NCI-H187 treated with DMSO at 0.1 percent for 48 hours (cell line): ENCODE measurements at regions not wholly inside any gene's neighbourhood (a gene's known extent, or its start where the extent isn't known, plus 50 kb on each side); places are given as distances from the start of the nearest gene placed in this dataset.

Experiments used
- DNase-seq: peaks from one replicate; lab custom pipeline; 2025; lab: John Stamatoyannopoulos, UW

DNA sequence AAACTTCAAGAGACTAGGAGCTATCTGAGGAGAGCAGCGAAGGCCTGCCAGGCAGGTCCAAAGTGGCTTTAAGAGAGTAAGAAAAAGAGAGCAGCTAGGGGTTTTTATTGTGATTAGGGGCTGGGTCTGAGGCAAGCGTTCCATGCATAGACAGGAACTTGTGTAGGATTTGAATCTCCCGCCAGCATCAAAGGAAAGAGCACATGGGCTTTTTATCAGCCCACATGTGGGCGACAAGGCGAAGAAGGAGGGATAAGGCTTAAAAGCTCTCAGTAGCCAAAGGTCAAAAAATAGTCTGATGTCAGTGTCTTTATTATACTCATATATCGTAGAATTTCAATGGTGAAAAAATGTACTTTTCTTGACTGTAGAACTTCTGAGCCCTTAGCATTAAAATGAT, 178.5 kb upstream of the TMEFF2 start:
- DNase-seq, result no peak

DNA sequence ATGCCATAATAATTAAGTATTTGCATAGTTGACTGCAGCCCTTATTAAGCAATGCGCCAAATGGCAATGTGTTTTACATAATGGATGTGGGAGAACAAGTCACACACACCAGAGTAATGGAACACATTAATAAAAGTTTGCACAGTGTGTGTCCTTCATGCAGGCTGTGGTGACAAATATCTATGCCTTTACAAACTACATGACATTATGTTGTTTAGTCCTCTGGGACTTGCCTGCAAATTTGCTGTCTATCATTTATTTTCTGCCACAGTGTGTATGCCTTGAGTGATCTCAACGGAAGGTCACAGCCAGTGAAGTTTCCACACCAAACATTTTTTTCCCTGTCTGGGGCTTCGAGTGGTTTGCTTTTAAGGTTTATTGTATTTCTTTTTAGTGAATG, 175.2 kb upstream of the TMEFF2 start:
- DNase-seq, result no peak

DNA sequence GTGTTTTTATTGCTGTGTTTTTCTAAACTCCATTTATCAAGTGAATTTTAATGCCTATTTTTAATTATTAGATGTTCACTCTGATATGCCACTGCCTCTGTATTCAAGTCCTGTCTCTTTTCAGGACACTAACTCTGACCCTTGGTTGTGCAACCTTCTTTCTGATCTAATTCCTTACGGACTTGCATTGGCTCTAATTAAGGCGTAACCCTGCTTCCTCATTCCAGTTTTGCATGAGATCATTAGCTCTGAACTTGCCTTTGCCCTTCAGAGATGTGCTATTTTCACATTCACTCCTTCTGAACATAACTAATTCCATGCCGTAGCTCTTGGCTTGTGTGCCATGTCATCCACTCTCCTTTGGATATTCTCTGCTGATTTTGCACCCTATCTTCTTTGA, 162.5 kb upstream of the TMEFF2 start:
- DNase-seq, result no peak

DNA sequence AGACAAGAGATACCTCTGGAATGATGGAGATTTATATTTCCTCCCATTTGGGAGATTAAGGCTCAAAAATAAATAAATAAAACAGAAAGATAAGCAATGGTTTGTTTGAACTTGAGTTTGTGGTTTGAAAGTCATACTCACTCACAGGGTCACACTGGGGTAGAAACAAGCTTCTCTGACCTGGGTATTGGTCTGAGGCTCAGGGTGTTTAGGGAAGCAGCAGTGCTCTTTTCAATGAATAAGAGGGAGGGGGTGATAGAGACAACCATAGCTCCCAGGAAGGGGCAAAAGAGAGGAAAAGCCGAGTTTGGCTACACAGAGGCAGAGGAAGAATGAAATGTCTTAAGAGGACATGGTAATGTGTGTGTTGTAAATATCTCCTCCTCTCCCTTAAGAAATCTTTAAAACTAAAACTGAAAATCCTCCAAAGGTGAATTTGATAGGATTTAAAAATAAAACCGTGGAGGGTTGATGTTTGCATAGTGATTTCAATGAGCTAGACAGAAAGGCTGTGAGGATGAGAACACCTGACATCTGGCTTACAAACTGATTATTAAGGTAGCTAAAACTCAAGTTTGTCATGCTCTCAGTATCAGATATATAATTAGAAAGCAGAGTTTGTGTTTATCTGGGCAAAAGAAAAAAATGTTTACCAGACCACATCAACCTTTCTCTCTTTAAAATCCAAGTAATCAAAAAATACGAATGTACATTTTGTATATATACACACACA, 159.9 kb upstream of the TMEFF2 start:
- DNase-seq, result no peak

DNA sequence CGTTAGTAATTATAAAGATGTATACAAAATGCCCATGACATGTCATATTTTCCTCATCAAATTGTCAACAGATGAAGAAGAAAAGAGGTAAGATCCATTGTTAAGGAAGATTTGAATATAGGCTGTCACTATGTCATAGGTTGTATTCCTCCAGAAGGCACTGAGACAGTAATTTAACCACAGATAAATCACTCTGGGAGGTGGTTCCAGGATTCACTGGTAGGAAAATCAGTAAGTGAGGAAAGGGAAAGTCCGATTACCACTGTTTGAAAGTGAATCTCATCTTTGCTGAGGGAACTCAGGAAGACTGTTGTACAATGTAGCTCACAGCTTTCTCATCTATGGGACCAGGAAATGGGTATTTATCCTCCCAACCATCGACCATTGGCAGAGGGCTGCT, 152.8 kb upstream of the TMEFF2 start:
- DNase-seq, result no peak

DNA sequence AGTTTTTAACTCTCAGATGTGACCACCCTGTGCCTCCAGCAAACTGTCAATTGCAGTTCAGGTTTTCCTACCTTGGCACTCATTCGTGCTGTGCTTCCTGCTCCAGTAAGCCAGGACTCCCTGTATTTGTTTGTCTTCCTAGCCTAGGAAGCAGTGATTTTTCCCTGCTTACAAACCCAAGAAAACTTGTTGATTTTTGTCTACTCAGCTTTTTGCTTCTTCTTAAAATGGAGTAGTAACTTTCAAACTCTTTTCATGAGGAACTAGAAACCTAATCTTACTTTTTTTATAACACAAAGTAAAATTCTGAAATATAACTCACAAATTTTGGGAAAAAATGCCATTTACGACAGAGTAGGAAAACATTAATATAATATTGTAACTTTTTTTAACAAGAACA, 150.6 kb upstream of the TMEFF2 start:
- no peak for DNase-seq

DNA sequence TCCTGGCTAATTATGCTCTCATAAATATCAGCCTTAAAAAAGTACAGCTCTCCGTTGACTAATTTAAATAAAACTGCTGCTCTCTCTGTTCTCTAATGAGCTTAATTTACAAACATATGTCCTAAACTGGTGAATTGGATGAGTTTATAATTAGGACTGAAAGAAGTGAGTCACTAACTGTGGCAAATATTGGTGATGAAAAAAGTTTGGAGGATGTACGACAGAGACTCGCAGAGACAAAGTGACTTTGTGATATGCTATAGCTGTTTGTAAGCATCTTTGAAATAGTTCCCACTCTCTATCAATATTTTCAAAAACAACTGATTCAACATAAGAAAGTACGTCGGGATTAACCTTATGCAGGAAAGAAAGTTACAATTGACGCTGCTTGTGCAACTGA, 138.9 kb upstream of the TMEFF2 start:
- DNase-seq, result no peak

DNA sequence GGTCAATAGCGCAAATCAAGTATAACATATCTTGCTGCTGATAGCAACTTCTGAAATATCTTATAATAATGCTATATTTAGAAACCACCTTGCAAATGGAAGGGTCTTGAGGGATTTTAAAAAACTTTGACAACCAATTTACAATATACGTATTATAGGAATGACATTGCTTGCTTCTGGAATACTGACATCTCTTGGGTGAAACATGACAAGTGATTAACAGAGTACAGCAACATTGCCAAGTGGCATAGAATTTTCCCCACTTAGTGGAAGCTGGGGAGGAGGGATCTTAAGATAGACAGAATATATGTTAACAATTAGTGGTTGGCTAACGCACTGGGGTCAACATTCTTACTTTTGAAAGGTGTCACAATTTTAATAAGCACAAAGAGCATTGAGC, 133.6 kb upstream of the TMEFF2 start:
- DNase-seq, result no peak

DNA sequence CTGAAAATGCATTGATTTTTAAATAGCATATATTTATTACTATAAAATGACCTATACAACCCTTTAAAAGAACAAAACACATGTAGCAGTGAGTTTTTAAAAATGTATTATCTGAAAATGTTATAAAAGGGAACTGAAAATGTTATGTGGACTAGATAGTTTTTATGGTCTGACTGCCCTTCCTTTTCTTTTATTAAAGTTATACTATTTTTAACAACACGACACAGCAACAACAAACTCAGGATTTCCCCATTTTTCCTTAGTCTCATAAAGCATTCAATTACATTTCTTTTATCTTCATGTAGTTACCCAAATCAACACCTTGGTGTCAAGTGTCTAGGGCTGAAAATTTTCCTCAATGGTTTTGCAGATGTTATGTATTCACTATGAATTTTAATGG, 132.8 kb upstream of the TMEFF2 start:
- DNase-seq, result no peak

DNA sequence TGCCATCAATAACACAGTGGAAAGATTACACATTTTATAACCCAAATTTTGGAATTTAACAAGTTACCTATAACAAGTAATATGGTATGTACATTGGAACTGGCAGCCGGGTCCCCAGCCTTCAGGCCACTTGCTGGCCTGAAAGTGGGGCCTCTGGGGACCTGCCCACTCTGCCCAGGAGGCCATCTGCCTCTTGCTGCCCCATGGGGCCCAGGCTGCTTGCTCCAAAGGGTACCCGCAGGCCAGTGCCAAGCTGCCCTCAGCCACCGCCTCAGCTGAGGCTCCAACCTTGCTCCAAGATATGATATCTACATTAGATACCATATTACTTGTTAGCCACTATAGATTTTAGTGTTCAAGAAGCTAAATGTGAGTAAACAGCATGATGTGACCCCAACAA, 120.8 kb upstream of the TMEFF2 start:
- DNase-seq, result no peak

DNA sequence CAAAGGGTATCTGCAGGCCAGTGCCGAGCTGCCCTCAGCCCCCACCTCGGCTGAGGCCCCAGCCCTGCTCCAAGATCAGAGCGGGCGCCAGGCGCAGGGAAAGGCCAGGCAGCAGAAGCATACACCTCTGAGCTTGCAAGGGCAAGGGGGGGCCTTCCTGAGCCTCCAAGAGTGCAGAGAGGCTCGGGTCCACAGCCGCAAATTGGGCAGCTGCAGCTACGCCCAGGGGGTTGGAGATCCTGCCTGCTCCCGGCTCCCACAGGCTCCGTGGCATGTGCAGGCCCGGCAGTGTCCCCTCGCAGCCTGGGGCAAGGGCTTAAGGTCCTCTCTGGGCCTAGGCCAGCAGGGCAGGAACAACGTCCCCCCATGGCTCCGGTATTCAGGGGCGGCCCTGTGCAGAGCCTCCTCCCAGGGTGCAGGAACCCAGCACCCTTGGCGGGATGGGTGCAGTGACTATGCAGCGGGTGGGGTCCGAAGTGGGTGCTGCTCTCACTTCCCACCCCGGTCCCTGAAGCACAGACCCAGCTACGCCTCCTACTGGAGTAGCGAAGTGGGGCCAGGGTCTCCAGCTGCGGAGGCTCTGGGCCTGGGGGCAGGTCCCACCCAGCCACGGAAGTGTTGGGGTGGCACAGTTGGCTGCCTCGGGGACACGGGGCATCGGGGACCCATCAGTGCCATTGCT, 120.2 kb upstream of the TMEFF2 start:
- DNase-seq, result no peak

DNA sequence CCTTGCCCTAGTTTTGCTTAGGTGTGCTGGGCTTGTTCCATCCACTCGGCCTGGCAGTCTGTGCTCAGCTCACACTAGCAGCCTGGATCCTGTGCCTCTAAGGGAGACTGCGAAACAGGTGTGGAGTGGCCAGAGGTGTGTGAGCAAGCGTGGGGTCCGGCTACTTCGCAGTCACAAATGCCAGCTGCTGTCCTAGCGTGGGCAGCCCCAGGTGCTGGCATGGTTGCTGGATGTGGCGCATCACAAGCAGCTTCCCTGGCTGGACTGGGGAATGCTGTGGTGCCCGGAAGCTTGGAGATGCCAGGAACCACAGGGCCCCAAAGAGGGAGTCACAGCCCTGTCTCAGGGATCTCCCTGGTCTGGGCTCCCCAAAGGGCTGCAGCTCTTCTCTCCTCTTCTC, 119.0 kb upstream of the TMEFF2 start:
- no peak for DNase-seq

DNA sequence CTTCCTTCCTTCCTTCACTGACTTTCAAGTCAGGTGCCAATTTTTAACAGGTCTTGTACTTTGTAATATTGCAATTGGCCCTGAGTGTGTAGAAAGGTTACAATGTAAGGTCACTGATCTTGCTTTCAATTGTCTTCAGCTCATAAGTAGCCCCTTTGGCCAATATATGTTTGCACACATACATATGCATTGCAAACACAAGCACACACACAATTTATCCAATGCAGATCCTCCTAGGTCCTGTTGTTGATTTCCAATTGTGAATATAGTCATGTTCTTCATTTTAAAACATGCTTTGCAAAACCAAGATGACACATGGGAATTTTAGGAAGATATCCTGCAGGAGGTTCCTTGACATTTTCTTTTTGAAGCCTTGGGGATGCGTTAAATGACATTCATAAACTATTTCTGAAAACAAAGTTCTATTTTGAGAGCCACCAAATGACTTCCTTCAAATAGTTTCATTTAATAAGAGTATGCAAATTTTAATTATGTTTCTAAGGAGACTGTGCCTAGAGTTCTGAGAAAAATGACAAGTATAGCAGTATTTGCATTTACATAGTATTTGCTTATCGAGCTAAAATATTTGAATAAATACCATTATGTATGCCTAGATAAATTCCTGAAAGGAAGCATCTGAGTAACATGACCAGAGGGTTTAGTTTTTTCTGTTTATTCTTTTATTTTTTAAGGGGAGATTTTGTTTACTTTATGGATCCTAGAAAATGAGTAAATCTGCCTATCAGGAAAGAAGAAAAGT, 117.1 kb upstream of the TMEFF2 start:
- no peak for DNase-seq

DNA sequence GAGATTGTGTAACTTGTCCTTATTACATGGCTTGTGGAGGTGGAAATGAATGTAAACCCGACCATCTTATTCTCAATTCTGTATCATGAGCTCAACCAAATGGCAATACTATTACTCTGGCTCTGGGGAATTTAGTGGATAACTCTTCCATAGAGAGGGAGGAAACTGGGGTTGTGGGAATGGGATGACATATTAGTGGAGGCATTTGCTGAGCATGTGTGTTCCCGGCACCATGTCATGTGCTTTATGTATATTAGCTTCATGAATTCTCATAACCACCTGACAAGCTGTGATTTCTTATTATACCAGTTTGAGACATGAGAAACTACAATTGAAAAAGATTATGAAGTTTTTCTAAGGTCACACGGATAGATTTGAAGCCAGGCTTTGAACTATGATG, 112.8 kb upstream of the TMEFF2 start:
- no peak for DNase-seq

DNA sequence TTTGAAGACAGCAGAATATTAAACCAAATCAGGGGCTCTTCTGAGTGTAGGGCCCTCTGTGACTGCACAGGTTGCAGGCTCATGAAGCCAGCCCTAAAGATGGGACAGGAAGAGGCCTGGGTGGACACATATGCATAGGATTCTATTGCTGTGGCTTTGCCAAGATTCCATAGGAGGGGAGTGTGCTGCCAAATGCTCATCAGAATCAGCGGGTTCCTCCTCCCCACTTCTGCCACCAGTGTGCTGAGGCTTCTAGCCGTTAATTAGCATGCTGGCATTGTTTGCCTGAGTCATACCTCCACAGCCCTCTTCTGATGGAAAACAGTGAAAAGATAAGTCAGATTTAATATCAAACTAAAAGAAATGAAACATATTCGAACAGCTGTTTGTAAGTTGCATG, 103.9 kb upstream of the TMEFF2 start:
- no peak for DNase-seq

DNA sequence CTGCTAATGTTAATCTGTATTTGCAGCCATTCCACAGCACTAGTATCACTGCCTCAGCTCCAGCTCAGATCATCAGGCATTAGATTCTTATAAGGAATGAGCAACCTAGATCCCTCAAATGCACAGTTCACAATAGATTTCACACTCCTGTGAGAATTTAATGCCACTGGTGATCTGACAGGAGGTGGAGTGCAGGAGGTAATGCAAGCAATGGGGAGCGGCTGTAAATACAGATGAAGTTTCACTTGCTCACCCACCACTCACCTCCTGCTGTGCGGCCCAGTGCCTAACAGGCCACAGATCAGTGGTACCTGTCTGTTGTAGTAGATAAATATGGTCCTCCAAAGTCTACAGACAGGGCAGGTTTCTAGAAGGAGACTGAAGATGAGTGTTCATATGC, 97.7 kb upstream of the TMEFF2 start:
- no peak for DNase-seq

DNA sequence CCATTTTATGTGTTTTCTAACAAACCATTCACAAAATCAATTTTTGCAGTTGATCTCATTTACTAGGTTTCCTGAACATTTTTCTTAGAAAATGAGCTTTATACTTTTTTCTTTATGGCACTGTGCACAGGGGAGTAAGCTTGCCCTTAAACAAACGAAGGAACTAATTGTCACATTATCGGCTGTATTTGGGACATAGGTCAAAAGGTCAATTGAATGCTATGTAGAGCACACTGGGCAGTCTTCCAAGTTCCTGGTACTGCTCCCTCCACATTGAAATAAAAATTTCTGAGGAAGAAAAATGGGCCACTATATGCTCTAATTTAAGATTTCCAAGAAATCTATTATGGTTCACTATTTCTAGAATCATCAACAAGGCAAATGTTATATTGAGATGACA, 93.6 kb upstream of the TMEFF2 start:
- no peak for DNase-seq

DNA sequence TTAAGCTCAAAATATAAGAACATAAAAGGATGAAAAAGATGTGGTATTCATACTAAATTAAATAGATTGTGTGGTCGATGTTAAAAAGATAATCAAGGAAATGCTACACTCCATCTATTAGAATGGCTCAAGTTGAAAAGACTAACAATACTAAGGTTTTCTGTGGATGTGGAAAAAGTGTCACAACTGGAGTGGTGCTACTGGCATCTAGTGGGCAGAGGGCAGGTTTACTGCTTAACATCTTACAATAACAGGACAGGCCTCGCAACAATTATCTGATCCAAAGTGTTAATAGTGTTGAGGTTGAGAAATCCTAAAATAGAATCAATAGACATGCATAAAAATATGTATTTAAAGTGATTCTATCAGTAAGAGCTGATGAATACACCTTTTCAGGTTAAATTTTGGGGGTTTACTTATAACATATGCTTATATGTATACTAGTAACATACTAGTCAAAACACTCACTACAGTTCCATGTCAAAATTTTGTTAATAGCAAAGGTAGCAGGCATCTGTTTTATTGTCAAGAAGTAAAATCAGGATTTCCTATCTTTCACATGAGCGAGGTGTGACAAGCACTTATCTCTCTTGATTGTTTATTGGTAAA, 91.5 kb upstream of the TMEFF2 start:
- DNase-seq, result no peak

DNA sequence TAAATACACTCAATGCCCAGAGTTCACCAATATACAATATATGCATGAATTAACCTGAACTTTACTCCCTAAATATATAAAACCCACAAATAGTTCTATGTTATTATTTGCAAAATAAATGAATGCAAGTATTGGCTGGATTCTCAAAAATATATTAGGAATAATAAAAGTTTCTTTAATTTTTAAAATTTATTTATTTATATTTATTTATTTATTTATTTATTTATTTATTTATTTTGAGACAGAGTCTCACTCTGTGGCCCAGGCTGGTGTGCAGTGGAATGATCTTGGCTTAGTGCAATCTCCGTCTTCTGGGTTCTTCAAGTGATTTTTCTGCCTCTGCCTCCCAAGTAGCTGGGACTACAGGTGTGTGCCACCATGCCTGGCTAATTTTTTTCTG, 88.7 kb upstream of the TMEFF2 start:
- DNase-seq, result no peak

DNA sequence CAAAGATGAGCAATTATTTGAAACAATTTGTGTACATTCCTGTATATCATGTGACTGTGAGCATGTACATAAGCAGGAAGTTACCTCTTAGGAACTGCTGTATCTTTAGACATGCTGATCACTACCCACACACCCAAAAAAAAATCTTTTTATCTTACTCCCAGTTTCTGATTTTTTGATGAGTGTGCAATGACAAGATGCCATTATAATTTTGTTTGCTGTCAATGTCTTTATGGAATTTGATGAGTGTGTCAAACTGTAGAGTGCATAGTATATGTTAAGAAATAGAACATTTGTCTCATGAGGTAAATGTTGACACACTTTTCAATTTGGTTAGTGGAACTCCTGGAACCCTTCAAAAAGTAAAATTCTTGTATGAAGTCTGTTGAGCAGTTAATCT, 84.0 kb upstream of the TMEFF2 start:
- no peak for DNase-seq

DNA sequence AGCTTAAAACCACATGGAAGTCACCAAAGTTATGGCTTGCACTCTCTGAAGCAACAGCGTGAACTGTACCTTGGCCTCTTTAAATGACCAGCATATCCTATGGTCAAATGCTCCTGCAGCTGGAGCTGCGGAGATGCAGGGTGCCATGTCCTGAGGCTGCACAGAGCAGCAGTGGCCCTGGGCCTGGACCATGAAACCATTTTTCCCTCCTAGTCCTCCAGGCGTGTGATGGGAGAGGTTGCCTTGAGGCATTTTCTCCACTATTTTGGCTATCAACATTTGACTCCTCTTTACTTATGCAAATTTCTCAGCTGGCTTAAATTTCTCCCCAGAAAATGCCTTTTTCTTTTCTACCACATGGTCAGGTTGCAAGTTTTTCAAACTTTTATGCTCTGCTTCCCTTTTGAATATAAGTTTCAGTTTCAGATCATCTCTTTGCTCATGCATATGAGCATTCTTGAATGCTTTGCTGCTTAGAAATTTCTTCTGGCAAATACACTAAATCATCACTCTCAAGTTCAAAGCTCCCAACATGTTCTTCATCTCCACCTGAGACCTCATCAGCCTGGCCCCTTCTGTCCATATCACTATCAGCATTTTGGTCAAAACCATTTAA, 82.9 kb upstream of the TMEFF2 start:
- DNase-seq, result no peak

DNA sequence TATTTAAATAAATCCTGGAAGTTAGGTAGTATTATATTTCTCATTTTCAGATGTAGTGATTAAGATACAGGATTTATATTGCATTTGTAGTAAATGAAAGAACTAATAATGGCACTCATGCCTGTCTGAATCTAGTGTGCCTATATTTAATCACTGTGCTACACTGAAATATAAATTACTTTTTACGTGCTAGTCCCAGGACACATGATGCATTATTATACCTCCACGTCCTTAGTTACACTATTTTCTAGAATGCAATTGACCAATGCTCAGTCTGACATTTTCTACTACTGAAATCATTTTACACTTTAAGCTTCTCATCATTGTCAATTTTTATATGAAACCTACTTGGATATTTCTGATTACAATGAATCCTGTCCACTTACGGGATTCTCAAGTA, 80.9 kb upstream of the TMEFF2 start:
- DNase-seq, result no peak

DNA sequence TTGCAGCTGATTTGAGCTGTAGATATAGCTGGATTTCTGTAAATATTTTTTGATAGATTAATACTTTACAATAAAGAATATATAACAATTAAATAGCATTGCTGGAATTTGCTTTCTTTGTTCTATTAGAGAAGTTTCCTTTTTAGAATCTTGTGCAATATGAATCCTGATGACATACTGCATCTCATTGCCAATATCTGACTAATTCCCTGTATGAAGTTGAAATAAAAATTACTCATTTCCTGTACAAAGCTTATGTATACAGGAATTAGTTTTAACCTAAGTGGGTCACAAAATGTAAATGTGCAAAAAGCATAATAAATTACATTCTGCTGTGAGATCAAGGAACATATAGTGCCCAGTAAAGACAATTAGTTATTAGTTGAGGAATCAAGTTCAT, 72.8 kb upstream of the TMEFF2 start:
- no peak for DNase-seq
